Endodermal cell (in vitro differentiated cells): ENCODE measurements at regions not wholly inside any gene's neighbourhood (a gene's known extent, or its start where the extent isn't known, plus 50 kb on each side); places are given as distances from the start of the nearest gene placed in this dataset.

Experiments
- DNase-seq: peaks from one replicate; pipeline ENCODE4 v3.0.0-alpha.2; 2017
- H3K27ac ChIP-seq: 2 replicates; pipeline ENCODE4 v1.5.1; 2013; ENCODE audit warnings: mild to moderate bottlenecking, low read depth, low read length, moderate library complexity
- H3K27me3 ChIP-seq: 2 replicates; pipeline ENCODE4 v1.6.1; 2013; ENCODE audit warnings: mild to moderate bottlenecking, low read length, moderate library complexity; ENCODE audit not compliant: insufficient read depth, control insufficient read depth, poor library complexity, severe bottlenecking
- H3K36me3 ChIP-seq: 2 replicates; pipeline ENCODE4 v1.7.0; 2013; ENCODE audit warnings: mild to moderate bottlenecking, low read length, moderate library complexity; ENCODE audit not compliant: control insufficient read depth, insufficient read depth
- H3K4me1 ChIP-seq: one replicate; pipeline ENCODE4 v1.7.0; 2013; ENCODE audit warnings: low read length; ENCODE audit not compliant: control insufficient read depth, insufficient read depth
- H3K4me3 ChIP-seq: 2 replicates; pipeline ENCODE4 v1.5.1; 2013; ENCODE audit warnings: mild to moderate bottlenecking, low read length, moderate library complexity
- H3K9ac ChIP-seq: 2 replicates; pipeline ENCODE4 v1.6.1; 2013; ENCODE audit warnings: mild to moderate bottlenecking, low read length, moderate library complexity; ENCODE audit not compliant: poor library complexity, severe bottlenecking; ENCODE audit errors: extremely low read depth
- H3K9me3 ChIP-seq: 2 replicates; pipeline ENCODE4 v1.6.1; 2013; ENCODE audit warnings: mild to moderate bottlenecking, low read length, moderate library complexity; ENCODE audit not compliant: control insufficient read depth
- H3K27ac Mint-ChIP-seq: 2 replicates; pipeline ENCODE4 v1.8.0; 2020; ENCODE audit warnings: mixed read lengths
- H3K27me3 Mint-ChIP-seq: 2 replicates; pipeline ENCODE4 v1.8.0; 2021; ENCODE audit warnings: mild to moderate bottlenecking, mixed read lengths; ENCODE audit not compliant: insufficient read depth
- H3K36me3 Mint-ChIP-seq: 2 replicates; pipeline ENCODE4 v1.8.0; 2020; ENCODE audit warnings: low read depth, mixed read lengths
- H3K4me1 Mint-ChIP-seq: 2 replicates; pipeline ENCODE4 v1.8.0; 2020; ENCODE audit warnings: mixed read lengths
- H3K4me3 Mint-ChIP-seq: 2 replicates; pipeline ENCODE4 v1.8.0; 2020; ENCODE audit warnings: mild to moderate bottlenecking, moderate library complexity, mixed read lengths
- H3K9me3 Mint-ChIP-seq: 2 replicates; pipeline ENCODE4 v1.8.0; 2020; ENCODE audit warnings: mild to moderate bottlenecking, mixed read lengths
- WGBS, 2 experiments: methylation state at CpG; one replicate each; pipeline versions ENCODE4 v1.1.5 to v1.1.7; 2013; ENCODE audit warnings: missing lambda C conversion rate in 2 of 2, mixed read lengths in 1 of 2; ENCODE audit not compliant: insufficient coverage in 1 of 2, insufficient read length in 1 of 2; 5-methylcytosine and 5-hydroxymethylcytosine counted together
- TF ChIP-seq, protein P1 (sequence below): fragments of 200-600 bp; sonication (generic); conservative IDR thresholded peaks from 2 replicates; pipeline ENCODE4 v1.5.0; 2021; ENCODE audit warnings: antibody characterized with exemption, mild to moderate bottlenecking

DNA sequence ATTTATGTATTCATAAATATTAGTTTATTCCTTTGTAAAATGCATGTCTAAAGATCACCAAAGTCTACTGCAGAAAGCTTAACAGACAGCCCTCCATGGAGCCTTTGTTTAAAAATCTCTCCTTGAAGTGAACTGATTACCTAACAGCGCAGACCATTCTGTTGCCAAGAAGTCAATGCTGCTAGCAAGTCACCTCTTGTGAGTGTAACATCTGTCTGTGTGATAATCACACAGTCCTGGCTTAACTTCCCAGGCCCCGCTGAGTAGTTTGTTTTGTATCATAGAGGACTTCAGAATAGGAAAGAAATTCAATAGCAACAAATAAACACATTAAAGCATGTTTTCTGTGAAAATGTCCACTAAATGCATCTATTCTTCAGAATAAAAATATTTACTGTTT lies 435.3 kb upstream of the IGFBP3 start:
- Mint-ChIP-seq H3K36me3 (no peaks in the 10 kb centered on the region), H3K4me1 (no peaks in the 10 kb centered on the region), H3K4me3 (no peak overlapping the region), H3K9me3 (no peaks in the 10 kb centered on the region), H3K27ac (no peak overlapping the region), H3K27me3 (peaks cover 7% of the 10 kb centered on the region)
- Histone ChIP-seq H3K27ac (no peak overlapping the region), H3K9ac (no peak overlapping the region), H3K36me3 (no peaks in the 10 kb centered on the region), H3K9me3 (no peaks in the 10 kb centered on the region), H3K4me1 (no peaks in the 10 kb centered on the region), H3K27me3 (no peaks in the 10 kb centered on the region), H3K4me3 (no peak overlapping the region)
- TF ChIP-seq, protein P1, sequence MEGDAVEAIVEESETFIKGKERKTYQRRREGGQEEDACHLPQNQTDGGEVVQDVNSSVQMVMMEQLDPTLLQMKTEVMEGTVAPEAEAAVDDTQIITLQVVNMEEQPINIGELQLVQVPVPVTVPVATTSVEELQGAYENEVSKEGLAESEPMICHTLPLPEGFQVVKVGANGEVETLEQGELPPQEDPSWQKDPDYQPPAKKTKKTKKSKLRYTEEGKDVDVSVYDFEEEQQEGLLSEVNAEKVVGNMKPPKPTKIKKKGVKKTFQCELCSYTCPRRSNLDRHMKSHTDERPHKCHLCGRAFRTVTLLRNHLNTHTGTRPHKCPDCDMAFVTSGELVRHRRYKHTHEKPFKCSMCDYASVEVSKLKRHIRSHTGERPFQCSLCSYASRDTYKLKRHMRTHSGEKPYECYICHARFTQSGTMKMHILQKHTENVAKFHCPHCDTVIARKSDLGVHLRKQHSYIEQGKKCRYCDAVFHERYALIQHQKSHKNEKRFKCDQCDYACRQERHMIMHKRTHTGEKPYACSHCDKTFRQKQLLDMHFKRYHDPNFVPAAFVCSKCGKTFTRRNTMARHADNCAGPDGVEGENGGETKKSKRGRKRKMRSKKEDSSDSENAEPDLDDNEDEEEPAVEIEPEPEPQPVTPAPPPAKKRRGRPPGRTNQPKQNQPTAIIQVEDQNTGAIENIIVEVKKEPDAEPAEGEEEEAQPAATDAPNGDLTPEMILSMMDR, result no peak
- no peak for DNase-seq
- 75 to 100% methylated on average over 1 of the region's 2 CpGs for WGBS, 2 experiments

DNA sequence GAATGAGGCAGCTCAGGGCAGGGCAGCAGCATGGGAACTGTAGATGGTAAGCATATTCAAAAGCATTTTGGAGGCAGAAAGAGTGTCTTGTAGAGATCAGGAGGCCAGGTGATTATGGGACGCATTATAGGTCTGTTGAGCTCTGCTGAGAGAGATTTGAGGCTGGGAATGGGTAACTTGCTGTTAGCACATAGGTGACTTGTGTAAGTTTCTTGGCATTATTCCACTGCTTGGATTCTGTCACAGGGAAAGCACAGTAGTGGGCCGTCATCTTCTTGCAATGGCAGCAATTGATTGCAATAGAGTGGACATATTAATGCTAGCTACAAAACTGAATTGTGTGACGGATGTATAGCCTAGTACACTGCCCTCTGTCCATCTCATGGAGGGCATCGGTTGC lies 434.3 kb upstream of the IGFBP3 start:
- H3K9me3 Mint-ChIP-seq, result no peaks in the 10 kb centered on the region
- no peaks in the 10 kb centered on the region for H3K4me1 Mint-ChIP-seq
- no peaks in the 10 kb centered on the region for H3K4me1 ChIP-seq
- H3K27me3 Mint-ChIP-seq, result peaks cover 9% of the 10 kb centered on the region
- H3K9ac ChIP-seq, result no peak overlapping the region
- H3K4me3 ChIP-seq, result no peak overlapping the region
- no peaks in the 10 kb centered on the region for H3K9me3 ChIP-seq
- no peak for DNase-seq
- no peaks in the 10 kb centered on the region for H3K36me3 Mint-ChIP-seq
- H3K27ac Mint-ChIP-seq, result no peak overlapping the region
- no peak overlapping the region for H3K27ac ChIP-seq
- TF ChIP-seq, protein P1, result no peak
- H3K4me3 Mint-ChIP-seq, result no peak overlapping the region
- no peaks in the 10 kb centered on the region for H3K27me3 ChIP-seq
- WGBS, 2 experiments, result 88 to 100% methylated on average over 2 to 4 of the region's 4 CpGs
- no peaks in the 10 kb centered on the region for H3K36me3 ChIP-seq

DNA sequence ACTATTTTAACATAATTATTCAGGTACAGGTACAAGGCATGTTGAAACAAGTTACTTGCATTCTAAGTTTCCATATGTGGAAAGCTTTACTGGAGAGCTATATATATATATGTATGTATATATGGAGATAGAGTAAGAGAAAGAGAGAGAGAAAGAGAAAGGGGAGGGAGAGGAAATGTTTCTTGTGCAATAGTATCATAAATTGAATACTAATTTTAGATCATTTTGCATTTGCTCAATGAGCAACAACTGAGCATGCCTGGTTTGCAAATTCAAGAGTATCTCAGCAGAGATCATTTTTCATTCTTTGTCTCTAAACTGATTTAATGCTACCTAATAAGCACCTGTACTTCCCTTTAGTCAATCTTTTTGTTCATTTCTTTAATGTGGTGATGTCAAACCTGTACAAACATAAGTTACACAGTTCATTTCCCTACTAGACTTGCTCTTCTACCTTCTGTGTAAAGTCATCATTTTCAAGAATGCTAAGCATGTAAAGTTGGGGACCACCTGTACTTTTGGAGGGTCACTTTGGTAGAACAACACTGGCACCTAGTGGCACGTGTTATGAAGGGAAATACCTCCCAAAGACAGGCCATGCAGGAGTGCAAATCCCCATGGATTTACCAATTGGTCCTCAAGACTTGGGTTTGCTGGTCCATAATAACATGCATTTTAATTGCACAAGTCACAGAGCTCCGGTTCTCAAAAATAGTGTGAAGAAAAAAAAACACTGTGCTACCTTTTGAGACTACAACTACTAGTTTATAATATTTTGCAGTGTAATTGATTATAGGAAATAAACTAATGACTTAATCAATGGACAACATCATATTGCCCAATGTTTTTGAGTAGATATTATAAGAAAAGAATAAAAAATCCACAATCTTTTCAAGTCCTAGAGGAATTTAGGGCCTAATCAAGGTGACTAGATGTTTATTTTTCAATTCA lies 431.2 kb upstream of the IGFBP3 start:
- Mint-ChIP-seq H3K9me3 (no peaks in the 10 kb centered on the region), H3K36me3 (no peaks in the 10 kb centered on the region), H3K27me3 (peaks cover 4% of the 10 kb centered on the region), H3K4me3 (no peak overlapping the region), H3K27ac (no peak overlapping the region), H3K4me1 (no peaks in the 10 kb centered on the region)
- no peak overlapping the region for H3K27ac ChIP-seq
- H3K36me3 ChIP-seq, result no peaks in the 10 kb centered on the region
- H3K27me3 ChIP-seq, result no peaks in the 10 kb centered on the region
- no peak overlapping the region for H3K4me3 ChIP-seq
- TF ChIP-seq, protein P1, result peak; percentile 92
- no peaks in the 10 kb centered on the region for H3K4me1 ChIP-seq
- DNase-seq, result peak; percentile 84
- no peaks in the 10 kb centered on the region for H3K9me3 ChIP-seq
- 10% methylated on average over 2 of the region's 2 CpGs; no CpG with 5 or more reads in 1 of the 2 experiments for WGBS, 2 experiments
- H3K9ac ChIP-seq, result no peak overlapping the region
